Pancreas (tissue), 10 donors: ENCODE measurements at regions not wholly inside any gene's neighbourhood (a gene's known extent, or its start where the extent isn't known, plus 50 kb on each side); places are given as distances from the start of the nearest gene placed in this dataset.

Source experiments
- ATAC-seq, 4 donors: fragments of 200-7000 bp; cut with Tn5 transposase; one replicate each; pipeline versions ENCODE4 v1.8.0 to v1.9.1; 2020; ENCODE audit warnings: mild to moderate bottlenecking in 4 of 4, moderate library complexity in 4 of 4
- DNase-seq, 6 donors: peaks; one replicate each; pipeline ENCODE4 v3.0.0-alpha.2; 2020
- FAIRE-seq: peaks from 2 replicates; lab custom pipeline; 2012; peaks lifted over from hg19 to GRCh38; lab: Jason Lieb, UNC
- H3K27ac ChIP-seq, 4 donors: fragments of 200-600 bp; sonication (generic); 1 replicate in 3 of 4; 2 replicates in 1 of 4; pipeline versions ENCODE4 v1.5.0 to v1.8.0; 2020
- H3K27me3 ChIP-seq, 4 donors: fragments of 200-600 bp; one replicate each; pipeline ENCODE4 v1.8.0; 2021
- H3K36me3 ChIP-seq, 3 donors: fragments of 200-600 bp; sonication (generic) in 1 of 3; one replicate each; pipeline versions ENCODE4 v1.5.0 to v1.8.0; 2020 to 2021
- H3K4me1 ChIP-seq, 3 donors: fragments of 200-600 bp; one replicate each; pipeline ENCODE4 v1.8.0; 2021
- H3K4me3 ChIP-seq, 4 donors: fragments of 200-600 bp; sonication (generic) in 2 of 4; one replicate each; pipeline versions ENCODE4 v1.5.0 to v1.8.0; 2020 to 2021
- H3K9me3 ChIP-seq, 4 donors: fragments of 200-600 bp; one replicate each; pipeline ENCODE4 v1.8.0; 2021
- CTCF ChIP-seq, 4 donors: fragments of 200-600 bp; sonication (generic) in 3 of 4; IDR thresholded peaks; one replicate each; pipeline versions ENCODE4 v1.5.0 to v1.8.0; 2021; ENCODE audit warnings: antibody characterized with exemption in 4 of 4
- WGBS, 2 donors: extraction: QIAGEN DNeasy Blood & Tissue Kit; methylation state at CpG; one replicate each; pipeline ENCODE4 v1.1.7; 2013; 5-methylcytosine and 5-hydroxymethylcytosine counted together
- intact Hi-C, 3 donors: fragments of 100-400 bp; cut with DNase I; formaldehyde crosslinking; loops; one replicate each; pipeline versions ENCODE4 v1.11.1 to v1.14.2; 2022
- donor health status: healthy with polysubstance abuse.
- donor health status: DM: no; HTN: no; CAD: no; lungs with moderate emphysema.
- donor health status: DM: no; HTN: no; CAD: no.
- donor health status: control.
- donor health status: control.
- donor health status: Bipolar disorder and iron deficiency.
- donor health status: DM: yes; HTN: yes; CAD: no.
- donor health status: DM: no; HTN: no; CAD: no.
- donor health status: DM: no; HTN: no; CAD: no.
- donor health status: DM: yes; HTN: yes; CAD: no.

- FAIRE-seq = no peak
- no peaks in the 10 kb centered on the region for H3K36me3 ChIP-seq
- ATAC-seq = peak in 3 of 4 donors; percentile 25 to 77 (median 44)
- H3K9me3 ChIP-seq = no peaks in the 10 kb centered on the region
- no peaks in the 10 kb centered on the region for H3K4me1 ChIP-seq
- DNase-seq = no peak
- intact Hi-C loops = no loop called here
- no peak overlapping the region for H3K4me3 ChIP-seq
- H3K27me3 ChIP-seq = no peaks in the 10 kb centered on the region
- no peak for TF ChIP-seq CTCF (IDR thresholded peaks at IDR 0.05)
- H3K27ac ChIP-seq = peak overlapping the region in 2 of 4 donors; percentile 5 to 48
Observed at GRCh38 chr3:66104535-66104934, 65.8 kb upstream of the MAGI1 start.

GRCh38 chr3:66103729-66104128 lies 65.0 kb upstream of the MAGI1 start:
- ATAC-seq (no peak), DNase-seq (no peak), FAIRE-seq (no peak)
- Histone ChIP-seq H3K27me3 (no peaks in the 10 kb centered on the region), H3K36me3 (no peaks in the 10 kb centered on the region), H3K4me1 (no peaks in the 10 kb centered on the region), H3K27ac (peak overlapping the region in 1 of 4 donors; percentile 48), H3K4me3 (no peak overlapping the region), H3K9me3 (no peaks in the 10 kb centered on the region)
- TF ChIP-seq CTCF (IDR thresholded peaks at IDR 0.05) = no peak
- intact Hi-C loops = no loop called here
- 91 to 92% methylated on average over 3 of the region's 3 CpGs for WGBS, 2 donors

GRCh38 chr3:66101901-66102300 lies 63.2 kb upstream of the MAGI1 start:
- Histone ChIP-seq H3K4me3 (no peak overlapping the region), H3K9me3 (no peaks in the 10 kb centered on the region), H3K4me1 (no peaks in the 10 kb centered on the region), H3K27ac (no peak overlapping the region), H3K36me3 (no peaks in the 10 kb centered on the region), H3K27me3 (no peaks in the 10 kb centered on the region)
- ATAC-seq (no peak), FAIRE-seq (no peak), DNase-seq (no peak)
- intact Hi-C loops = no loop called here
- WGBS, 2 donors = 68 to 78% methylated on average over 3 of the region's 3 CpGs
- TF ChIP-seq CTCF (IDR thresholded peaks at IDR 0.05) = no peak

- no peak overlapping the region for H3K27ac ChIP-seq
- H3K36me3 ChIP-seq = no peaks in the 10 kb centered on the region
- H3K27me3 ChIP-seq = no peaks in the 10 kb centered on the region
- FAIRE-seq = no peak
- no peaks in the 10 kb centered on the region for H3K4me1 ChIP-seq
- ATAC-seq = no peak
- intact Hi-C loops = no loop called here
- 42 to 76% methylated on average over 1 of the region's 1 CpG for WGBS, 2 donors
- no peak for DNase-seq
- TF ChIP-seq CTCF (IDR thresholded peaks at IDR 0.05) = no peak
- H3K4me3 ChIP-seq = no peak overlapping the region
- no peaks in the 10 kb centered on the region for H3K9me3 ChIP-seq
Observed at GRCh38 chr3:66099541-66100065, 60.9 kb upstream of the MAGI1 start.

- WGBS, 2 donors = 75 to 82% methylated on average over 4 of the region's 4 CpGs
Observed at GRCh38 chr3:66098436-66098835, 59.7 kb upstream of the MAGI1 start.

More at GRCh38 chr3:66098436-66098835, 59.7 kb upstream of the MAGI1 start:
- Histone ChIP-seq H3K9me3 (no peaks in the 10 kb centered on the region), H3K27ac (no peak overlapping the region), H3K27me3 (no peaks in the 10 kb centered on the region), H3K4me1 (no peaks in the 10 kb centered on the region), H3K4me3 (no peak overlapping the region), H3K36me3 (no peaks in the 10 kb centered on the region)
- intact Hi-C loops = no loop called here
- no peak for ATAC-seq
- TF ChIP-seq CTCF (IDR thresholded peaks at IDR 0.05) = no peak
- no peak for FAIRE-seq
- no peak for DNase-seq
